IPS-NIHi11 (cell line): ENCODE measurements at regions not wholly inside any gene's neighbourhood (a gene's known extent, or its start where the extent isn't known, plus 50 kb on each side); places are given as distances from the start of the nearest gene placed in this dataset.

Experiments used
- DNase-seq: peaks from one replicate; pipeline ENCODE4 v3.0.0; 2012; ENCODE audit warnings: mixed read lengths, low spot score

- DNase-seq = no peak
Measured at GRCh38 chr3:99542767-99543518, 95.5 kb upstream of the COL8A1 start.

- no peak for DNase-seq
Measured at GRCh38 chr3:99541181-99541580, 97.2 kb upstream of the COL8A1 start.

- DNase-seq = no peak
Measured at GRCh38 chr3:99537416-99537815, 101.0 kb upstream of the COL8A1 start.

GRCh38 chr3:99536555-99537314 is 101.7 kb upstream of the COL8A1 start:
- DNase-seq = no peak

GRCh38 chr3:99534951-99535704 is 103.3 kb upstream of the COL8A1 start:
- no peak for DNase-seq

GRCh38 chr3:99532246-99532645 is 106.1 kb upstream of the COL8A1 start:
- peak; percentile 73 for DNase-seq

- DNase-seq = no peak
Measured at GRCh38 chr3:99529265-99529664, 109.1 kb upstream of the COL8A1 start.

- no peak for DNase-seq
Measured at GRCh38 chr3:99526921-99527320, 111.5 kb upstream of the COL8A1 start.

GRCh38 chr3:99524559-99524958 is 113.8 kb upstream of the COL8A1 start:
- no peak for DNase-seq

- DNase-seq = no peak
Measured at GRCh38 chr3:99523431-99524127, 114.8 kb upstream of the COL8A1 start.

- no peak for DNase-seq
Measured at GRCh38 chr3:99522147-99522546, 116.2 kb upstream of the COL8A1 start.

GRCh38 chr3:99521551-99521950 is 116.8 kb upstream of the COL8A1 start:
- no peak for DNase-seq

GRCh38 chr3:99520513-99520912 is 117.9 kb upstream of the COL8A1 start:
- no peak for DNase-seq

- DNase-seq = no peak
Measured at GRCh38 chr3:99516936-99517335, 121.5 kb upstream of the COL8A1 start.

GRCh38 chr3:99515891-99516290 is 122.5 kb upstream of the COL8A1 start:
- no peak for DNase-seq

GRCh38 chr3:99509224-99509623 is 129.2 kb upstream of the COL8A1 start:
- DNase-seq = no peak

- no peak for DNase-seq
Measured at GRCh38 chr3:99508191-99508590, 130.2 kb upstream of the COL8A1 start.

GRCh38 chr3:99505646-99506269 is 132.6 kb upstream of the COL8A1 start:
- DNase-seq = no peak

GRCh38 chr3:99505200-99505599 is 133.2 kb upstream of the COL8A1 start:
- DNase-seq = no peak

GRCh38 chr3:99504258-99504657 is 134.1 kb upstream of the COL8A1 start:
- DNase-seq = no peak

- DNase-seq = no peak
Measured at GRCh38 chr3:99503350-99503749, 135.0 kb upstream of the COL8A1 start.

- no peak for DNase-seq
Measured at GRCh38 chr3:99502871-99503270, 135.5 kb upstream of the COL8A1 start.
